HL-60 (cell line): ENCODE measurements at regions not wholly inside any gene's neighbourhood (a gene's known extent, or its start where the extent isn't known, plus 50 kb on each side); places are given as distances from the start of the nearest gene placed in this dataset.

Experiments used
- GABPA ChIP-seq: IDR thresholded peaks from 2 replicates; pipeline ENCODE4 v1.6.1; 2012; ENCODE audit warnings: low read depth
- POLR2AphosphoS5 ChIP-seq: IDR thresholded peaks from 2 replicates; pipeline ENCODE4 v1.6.1; 2012; ENCODE audit warnings: low read depth
- TF ChIP-seq, protein P1 (sequence below): IDR thresholded peaks from one replicate; pipeline ENCODE4 v1.5.1; 2011; ENCODE audit warnings: low read length, control low read depth, inconsistent platforms; ENCODE audit not compliant: insufficient read depth
- TF ChIP-seq, protein P2 (sequence below): IDR thresholded peaks from 2 replicates; pipeline ENCODE4 v1.6.1; 2012; ENCODE audit warnings: low read depth; ENCODE audit not compliant: insufficient replicate concordance

- TF ChIP-seq, protein P1, sequence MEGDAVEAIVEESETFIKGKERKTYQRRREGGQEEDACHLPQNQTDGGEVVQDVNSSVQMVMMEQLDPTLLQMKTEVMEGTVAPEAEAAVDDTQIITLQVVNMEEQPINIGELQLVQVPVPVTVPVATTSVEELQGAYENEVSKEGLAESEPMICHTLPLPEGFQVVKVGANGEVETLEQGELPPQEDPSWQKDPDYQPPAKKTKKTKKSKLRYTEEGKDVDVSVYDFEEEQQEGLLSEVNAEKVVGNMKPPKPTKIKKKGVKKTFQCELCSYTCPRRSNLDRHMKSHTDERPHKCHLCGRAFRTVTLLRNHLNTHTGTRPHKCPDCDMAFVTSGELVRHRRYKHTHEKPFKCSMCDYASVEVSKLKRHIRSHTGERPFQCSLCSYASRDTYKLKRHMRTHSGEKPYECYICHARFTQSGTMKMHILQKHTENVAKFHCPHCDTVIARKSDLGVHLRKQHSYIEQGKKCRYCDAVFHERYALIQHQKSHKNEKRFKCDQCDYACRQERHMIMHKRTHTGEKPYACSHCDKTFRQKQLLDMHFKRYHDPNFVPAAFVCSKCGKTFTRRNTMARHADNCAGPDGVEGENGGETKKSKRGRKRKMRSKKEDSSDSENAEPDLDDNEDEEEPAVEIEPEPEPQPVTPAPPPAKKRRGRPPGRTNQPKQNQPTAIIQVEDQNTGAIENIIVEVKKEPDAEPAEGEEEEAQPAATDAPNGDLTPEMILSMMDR = no peak
- TF ChIP-seq POLR2AphosphoS5 (no peak), GABPA (no peak)
- TF ChIP-seq, protein P2, sequence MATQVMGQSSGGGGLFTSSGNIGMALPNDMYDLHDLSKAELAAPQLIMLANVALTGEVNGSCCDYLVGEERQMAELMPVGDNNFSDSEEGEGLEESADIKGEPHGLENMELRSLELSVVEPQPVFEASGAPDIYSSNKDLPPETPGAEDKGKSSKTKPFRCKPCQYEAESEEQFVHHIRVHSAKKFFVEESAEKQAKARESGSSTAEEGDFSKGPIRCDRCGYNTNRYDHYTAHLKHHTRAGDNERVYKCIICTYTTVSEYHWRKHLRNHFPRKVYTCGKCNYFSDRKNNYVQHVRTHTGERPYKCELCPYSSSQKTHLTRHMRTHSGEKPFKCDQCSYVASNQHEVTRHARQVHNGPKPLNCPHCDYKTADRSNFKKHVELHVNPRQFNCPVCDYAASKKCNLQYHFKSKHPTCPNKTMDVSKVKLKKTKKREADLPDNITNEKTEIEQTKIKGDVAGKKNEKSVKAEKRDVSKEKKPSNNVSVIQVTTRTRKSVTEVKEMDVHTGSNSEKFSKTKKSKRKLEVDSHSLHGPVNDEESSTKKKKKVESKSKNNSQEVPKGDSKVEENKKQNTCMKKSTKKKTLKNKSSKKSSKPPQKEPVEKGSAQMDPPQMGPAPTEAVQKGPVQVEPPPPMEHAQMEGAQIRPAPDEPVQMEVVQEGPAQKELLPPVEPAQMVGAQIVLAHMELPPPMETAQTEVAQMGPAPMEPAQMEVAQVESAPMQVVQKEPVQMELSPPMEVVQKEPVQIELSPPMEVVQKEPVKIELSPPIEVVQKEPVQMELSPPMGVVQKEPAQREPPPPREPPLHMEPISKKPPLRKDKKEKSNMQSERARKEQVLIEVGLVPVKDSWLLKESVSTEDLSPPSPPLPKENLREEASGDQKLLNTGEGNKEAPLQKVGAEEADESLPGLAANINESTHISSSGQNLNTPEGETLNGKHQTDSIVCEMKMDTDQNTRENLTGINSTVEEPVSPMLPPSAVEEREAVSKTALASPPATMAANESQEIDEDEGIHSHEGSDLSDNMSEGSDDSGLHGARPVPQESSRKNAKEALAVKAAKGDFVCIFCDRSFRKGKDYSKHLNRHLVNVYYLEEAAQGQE = no peak
These were observed 179.4 kb upstream of the LRRN1 start for GRCh38 chr3:3619815-3620214.
